NOMO-1 (cell line): ENCODE measurements at regions not wholly inside any gene's neighbourhood (a gene's known extent, or its start where the extent isn't known, plus 50 kb on each side); places are given as distances from the start of the nearest gene placed in this dataset.

Experiments
- DNase-seq, 2 experiments: peaks; one replicate each; lab custom pipeline; 2025; ENCODE audit not compliant: unreplicated experiment in 2 of 2; lab: John Stamatoyannopoulos, UW

GRCh38 chr3:182050932-182051331, 339.2 kb downstream of the SOX2 start:
- no peak for DNase-seq

- DNase-seq: no peak
These were observed 340.6 kb downstream of the SOX2 start for GRCh38 chr3:182052332-182052731.

- DNase-seq: no peak
These were observed 341.0 kb downstream of the SOX2 start for GRCh38 chr3:182052757-182053156.

DNA sequence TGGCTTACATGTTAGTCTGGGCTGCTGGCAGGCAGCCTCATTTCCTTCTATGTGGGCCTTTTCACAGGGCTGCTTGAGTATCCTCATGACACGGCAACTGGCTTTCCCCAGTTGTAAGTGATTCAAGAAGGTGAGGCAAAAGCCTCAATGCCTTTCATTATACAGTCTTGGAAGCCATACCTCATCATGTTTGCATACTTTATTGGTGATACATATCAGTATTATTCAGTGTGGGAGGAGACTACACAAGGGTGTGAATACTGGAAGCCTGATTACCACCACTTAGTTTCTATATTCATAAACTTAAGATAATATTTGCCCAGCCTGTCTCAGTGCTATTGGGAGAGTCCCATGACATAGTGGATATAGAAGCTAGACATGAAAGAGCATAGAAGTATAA, 346.8 kb downstream of the SOX2 start:
- DNase-seq: no peak

DNA sequence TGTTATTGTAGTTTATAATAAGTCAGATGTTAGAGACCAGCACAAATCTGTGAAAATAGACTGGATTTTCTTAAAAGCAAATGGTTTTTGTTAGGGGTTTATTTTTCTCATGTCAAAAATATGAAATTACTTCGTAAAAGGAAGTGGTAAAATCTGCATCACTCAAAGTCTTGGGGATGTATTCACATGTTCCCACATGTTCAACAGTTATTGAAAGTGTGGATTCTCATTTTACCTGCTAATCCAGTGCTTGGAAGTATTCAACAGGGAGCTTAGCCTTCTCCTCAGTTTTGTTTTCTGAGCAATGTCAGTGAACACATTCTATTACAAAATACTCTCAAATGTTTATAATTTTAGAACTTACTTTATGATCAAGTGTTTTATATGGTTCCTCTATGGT, 352.0 kb downstream of the SOX2 start:
- no peak for DNase-seq

GRCh38 chr3:182067423-182067822, 355.7 kb downstream of the SOX2 start:
- DNase-seq: no peak

DNA sequence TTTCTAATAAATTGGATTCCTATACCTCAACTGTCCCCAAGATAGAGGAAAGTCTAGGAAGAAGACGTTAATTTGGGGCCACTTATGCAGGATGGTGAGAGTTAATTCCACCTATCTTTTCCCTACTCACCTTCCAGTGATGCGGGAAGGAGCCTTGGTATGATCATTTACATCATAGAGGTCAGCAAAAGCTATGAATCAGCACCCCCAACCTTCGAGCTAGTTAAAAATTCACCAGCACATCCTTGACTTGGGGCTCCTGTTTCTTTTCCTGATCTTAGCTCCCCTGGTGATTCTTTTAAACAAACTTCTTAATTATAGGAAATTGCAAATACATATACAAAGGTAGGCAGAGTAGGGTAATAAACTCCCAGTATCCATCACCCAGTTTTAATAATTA, 366.6 kb downstream of the SOX2 start:
- DNase-seq: no peak

DNA sequence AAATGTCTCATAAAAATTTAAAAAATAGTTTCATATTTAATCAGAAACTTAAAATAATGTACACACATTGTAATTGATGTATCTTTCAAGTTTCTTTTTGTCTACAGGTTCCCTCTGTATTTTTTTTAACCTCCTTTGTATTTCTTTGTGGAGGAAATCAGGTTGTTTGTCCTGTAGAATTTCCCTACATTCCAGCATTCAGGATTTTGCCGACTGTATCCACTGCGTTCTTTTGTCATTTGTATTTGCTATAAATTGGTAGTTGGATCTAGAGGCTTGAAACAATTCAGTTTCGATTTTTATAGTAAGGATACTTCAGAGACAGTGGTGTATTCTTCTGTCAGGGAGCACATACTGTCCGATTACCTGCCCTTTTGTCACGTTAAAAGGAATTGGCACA, 367.2 kb downstream of the SOX2 start:
- DNase-seq: no peak

GRCh38 chr3:182081096-182081495, 369.4 kb downstream of the SOX2 start:
- DNase-seq: no peak

- DNase-seq: no peak
These were observed 371.4 kb downstream of the SOX2 start for GRCh38 chr3:182083112-182083511.

- DNase-seq: no peak
These were observed 381.0 kb downstream of the SOX2 start for GRCh38 chr3:182092662-182093262.

- no peak for DNase-seq
These were observed 382.6 kb downstream of the SOX2 start for GRCh38 chr3:182094321-182094720.

DNA sequence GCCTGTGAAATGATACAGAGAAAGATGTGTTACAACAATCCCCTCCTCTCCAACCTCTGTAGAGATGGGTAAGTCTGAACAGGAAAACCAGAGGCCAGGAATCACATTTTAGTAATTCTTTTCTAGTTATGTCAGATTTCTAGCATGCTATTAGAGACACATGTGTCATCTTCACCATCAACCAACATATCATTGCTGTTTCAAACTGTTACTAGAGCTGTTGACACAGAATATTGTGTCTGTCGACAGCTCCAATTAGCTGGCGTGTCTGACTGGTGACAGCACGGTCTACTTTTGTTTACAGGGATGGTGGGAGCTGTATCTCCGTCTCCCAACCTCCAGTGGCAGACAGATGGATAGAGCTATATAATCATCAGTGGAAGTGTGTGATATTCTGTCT, 393.2 kb downstream of the SOX2 start:
- DNase-seq: no peak

- DNase-seq: no peak
These were observed 394.1 kb downstream of the SOX2 start for GRCh38 chr3:182105875-182106274.

- DNase-seq: no peak
These were observed 396.6 kb downstream of the SOX2 start for GRCh38 chr3:182108371-182108770.

- no peak for DNase-seq
These were observed 400.2 kb downstream of the SOX2 start for GRCh38 chr3:182111967-182112366.

GRCh38 chr3:182115328-182116015, 403.7 kb downstream of the SOX2 start:
- no peak for DNase-seq

DNA sequence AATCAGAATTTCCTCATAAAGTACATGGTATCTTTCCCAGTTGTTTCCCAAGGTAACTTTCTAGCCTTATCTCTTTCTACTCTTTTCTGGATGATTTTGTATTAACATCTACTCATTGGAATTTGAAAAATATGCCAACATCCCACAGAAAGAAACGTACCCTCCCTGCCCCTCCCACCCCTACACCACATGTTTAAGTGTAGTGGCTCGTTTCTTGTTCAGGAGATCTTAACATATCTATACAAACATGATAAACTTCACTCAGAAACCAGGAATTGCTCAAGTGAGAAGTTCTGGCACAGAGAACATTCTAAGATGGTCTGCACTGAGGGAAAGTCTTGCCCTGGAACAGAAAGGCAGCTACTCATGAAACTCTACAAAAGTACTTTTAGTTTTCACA, 404.7 kb downstream of the SOX2 start:
- no peak for DNase-seq

GRCh38 chr3:182117131-182117530, 405.4 kb downstream of the SOX2 start:
- no peak for DNase-seq

DNA sequence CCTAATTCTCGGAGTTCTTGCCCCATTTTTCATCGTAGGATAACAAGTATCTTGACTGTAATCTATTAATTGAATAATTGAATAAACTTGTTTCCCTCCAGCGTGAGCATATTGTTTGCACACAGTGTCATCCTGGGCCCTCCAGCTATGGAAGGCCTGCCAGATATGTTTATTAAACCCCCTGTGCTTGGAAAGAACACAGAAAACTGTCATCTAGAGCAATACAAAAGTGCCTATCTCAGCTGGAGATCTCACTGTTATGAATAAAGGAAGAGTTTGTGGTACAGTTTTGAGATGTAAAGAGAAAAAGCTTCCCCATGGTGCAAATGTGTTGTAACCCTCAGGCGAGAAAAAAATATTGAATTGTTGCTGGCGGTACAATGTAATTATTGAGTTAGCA, 405.9 kb downstream of the SOX2 start:
- DNase-seq: no peak

DNA sequence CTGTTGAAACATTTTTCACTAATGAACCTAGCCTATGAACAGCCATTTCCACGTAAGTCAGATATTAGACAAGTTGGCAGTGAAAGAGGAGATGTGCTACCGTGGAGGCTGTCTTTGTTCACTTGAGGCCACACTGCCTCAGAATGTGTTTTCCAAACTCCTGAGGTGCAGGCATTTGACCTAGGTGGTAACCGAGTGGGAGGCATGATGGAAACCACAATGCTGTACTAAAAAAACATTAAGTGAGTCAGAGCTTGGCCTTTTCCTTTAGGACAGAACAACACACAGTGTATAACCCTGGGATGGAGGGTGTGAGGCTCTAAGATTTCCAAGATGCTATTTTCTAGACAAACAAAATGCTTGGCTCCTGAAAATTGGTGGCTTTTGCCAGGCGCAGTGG, 406.3 kb downstream of the SOX2 start:
- no peak for DNase-seq

DNA sequence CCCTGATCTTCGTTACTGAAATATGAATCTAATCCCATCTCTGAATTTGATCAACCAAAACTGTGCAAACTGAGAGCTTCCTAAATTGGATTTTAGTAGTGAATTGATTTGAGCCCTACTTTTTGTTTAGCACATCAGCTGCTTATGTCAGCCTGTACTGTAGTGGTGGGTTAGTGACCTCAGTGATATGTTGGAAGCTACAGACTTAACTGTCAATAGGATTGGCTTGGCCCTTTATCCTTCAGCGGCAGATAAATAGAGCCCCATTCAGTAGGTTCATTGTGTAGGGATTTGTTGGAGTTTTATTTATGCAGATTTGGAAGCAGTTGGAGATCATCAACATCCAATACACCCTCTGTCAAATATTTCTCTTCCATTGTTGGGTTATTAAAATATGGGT, 409.7 kb downstream of the SOX2 start:
- DNase-seq: no peak

DNA sequence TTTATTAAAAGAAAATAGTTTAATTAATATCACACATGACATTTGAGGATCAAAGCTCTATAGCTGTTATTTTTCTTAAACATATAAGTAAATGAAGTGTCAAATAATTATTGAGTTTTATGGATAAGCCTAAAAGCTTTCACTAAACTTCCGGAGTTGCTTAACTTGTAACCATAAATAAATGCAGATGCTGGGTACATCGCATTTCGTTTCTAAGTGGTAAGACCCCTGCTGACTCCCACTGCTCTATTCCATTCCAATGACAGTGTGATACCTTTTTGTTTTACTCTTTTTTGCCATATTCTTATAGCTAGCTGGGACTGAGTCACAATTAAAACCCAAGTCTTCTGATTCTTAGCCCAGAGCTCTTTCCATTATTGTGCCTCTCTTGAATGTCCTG, 411.1 kb downstream of the SOX2 start:
- no peak for DNase-seq
